NCI-H146 treated with DMSO at 0.1 percent for 48 hours (cell line): ENCODE measurements at regions not wholly inside any gene's neighbourhood (a gene's known extent, or its start where the extent isn't known, plus 50 kb on each side); places are given as distances from the start of the nearest gene placed in this dataset.
A peak's percentile ranks its signal among the peaks of the same experiment; 100 is the strongest.

Experiments used
- DNase-seq: peaks from one replicate; lab custom pipeline; 2025; ENCODE audit not compliant: unreplicated experiment; lab: John Stamatoyannopoulos, UW

DNA sequence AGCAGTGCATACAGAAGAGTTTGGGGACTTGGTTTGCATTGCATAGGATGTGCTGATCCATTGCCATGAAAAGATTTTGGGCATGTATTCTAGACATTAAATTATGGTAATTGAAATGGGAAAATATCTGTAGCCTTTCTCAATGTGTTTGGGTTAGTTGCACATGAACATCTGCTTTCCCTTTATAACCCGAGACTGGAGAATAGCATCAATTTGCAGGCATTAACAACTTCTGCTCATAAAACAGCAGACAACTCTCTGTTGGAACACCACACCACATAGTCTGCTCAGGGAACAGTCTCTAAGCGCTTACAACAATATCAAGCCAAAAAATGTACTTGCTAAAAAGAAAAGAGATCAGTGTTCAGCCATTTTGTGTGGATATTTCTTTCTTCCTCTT lies 1391.1 kb upstream of the LRRTM3 start:
- no peak for DNase-seq

DNA sequence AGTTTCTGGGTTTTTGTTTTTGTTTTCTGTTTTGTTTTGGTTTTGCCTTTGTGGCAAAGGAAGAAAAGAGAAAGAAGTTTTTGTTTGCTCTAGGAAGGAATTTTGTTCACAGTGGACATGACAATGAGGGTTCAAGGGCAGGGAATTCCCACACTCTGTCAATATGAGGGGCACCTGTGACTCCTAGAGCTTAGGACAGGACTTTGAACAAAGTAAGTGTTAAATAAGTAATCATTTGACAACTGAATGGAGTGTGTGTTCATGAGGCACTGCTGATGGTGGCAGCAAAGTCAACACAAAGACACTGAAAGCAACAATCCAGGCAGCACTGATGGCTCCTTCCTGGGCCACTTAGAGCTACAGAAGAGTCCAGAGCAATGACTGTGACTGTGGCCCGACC lies 1381.1 kb upstream of the LRRTM3 start:
- DNase-seq, result no peak

DNA sequence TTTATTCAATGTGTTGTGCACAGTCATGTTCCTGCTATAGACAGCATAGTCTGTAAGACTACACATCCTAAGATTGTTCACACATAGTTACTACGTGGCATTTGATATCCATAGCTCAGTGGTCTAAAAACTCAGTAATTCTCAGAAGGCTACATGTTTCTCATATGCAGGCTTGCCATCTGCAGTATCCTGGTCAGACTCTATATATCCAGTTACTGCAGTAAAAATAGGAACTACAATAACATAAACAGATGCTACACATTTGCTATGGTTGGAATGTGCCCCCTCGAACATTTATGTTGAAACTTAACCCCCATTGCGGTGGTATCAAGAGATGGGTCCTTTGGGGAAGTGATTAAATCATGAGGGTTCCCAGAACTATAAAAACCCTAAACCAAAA lies 1377.8 kb upstream of the LRRTM3 start:
- DNase-seq, result no peak

DNA sequence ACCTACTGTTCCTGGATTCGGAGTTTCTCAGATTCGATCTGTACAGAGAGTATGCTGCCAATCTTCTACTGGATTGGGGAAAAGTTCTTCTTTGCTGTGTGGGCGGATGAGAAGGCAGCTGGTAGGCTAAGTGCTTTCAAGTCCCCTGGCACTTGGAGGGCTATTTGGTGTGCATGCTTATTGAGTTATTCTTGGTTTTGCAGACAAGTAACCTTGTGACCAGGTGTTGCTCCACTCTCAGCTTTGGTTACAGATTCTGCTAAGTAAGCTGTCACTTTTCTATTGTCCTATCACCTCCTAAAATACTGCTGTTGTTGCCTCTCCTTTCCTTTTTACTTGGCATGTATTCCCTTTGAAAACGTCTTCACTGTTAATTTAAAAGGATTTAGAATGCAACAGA lies 1375.1 kb upstream of the LRRTM3 start:
- no peak for DNase-seq

DNA sequence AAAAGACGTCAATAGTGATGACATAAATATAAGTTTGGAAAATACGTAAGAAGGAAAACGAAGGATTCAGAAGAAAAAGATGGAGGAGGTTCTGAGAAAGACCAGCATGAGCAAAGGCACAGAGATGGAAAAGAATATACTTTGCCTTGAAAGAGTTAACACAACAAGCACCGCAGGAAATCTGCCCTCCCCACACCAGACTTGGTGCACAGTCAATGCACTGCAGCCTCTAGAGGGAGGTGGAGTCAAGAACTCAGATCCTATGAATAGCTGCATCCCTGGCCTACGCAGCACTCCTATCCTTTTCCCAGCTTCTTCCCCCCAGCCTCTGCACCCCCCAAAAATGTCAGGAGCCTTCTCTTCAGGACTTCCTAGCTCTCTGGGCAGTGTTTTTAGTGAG lies 1370.6 kb upstream of the LRRTM3 start:
- no peak for DNase-seq

DNA sequence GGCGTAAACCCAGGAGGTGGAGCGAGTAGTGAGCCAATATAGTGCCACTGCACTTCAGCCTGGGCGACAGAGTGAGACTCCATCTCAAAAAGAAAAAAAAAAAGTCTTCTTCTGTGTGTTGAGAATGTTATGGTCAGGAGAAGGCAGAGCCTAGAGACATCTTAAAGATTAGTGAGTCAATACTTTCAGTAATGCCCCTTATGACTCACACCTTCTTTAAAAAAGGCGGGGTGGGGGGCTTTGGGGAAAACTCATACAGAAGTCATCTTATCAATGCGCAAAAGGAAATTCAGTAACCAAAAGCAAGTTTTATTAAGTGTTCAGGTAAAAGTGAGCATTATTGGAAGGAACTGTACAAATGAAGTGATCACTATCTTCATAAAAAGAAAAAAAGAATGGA lies 1369.8 kb upstream of the LRRTM3 start:
- DNase-seq, result no peak

DNA sequence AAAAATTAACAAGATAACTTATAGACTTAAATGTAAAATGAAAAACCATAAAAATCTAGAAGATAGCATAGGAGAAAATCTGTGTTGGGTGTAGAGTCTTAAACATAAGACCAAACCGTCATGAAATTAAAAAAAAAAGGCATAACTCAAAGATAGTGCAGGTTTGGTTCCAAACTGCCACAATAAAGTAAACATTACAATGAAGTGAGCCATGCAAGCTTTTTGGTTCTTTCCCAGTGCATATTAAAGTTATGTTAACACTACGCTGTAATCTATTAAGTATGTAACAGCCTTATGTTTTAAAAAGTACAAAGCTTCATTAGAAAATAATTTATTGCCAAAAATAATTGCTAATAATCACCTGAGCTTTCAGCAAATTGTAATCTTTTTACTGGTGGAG lies 1366.5 kb upstream of the LRRTM3 start:
- DNase-seq, result no peak

DNA sequence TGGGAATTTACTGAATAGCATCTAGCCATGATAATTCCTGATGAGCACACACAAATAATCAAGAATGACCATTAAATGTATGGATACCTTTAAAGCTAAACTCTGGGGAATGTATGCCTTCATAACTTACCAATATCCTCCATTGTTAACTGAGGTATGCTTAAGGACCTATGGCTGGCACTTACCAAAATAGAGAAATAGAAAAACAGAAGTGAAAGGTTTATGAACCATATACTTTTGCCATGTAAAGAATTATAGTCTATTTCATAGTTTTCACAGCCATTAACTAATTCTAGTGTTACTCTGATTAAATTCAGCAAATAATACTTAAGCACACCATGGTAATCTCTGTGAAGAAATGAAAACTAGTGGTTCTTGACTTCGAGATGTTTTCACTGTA lies 1360.6 kb upstream of the LRRTM3 start:
- no peak for DNase-seq

DNA sequence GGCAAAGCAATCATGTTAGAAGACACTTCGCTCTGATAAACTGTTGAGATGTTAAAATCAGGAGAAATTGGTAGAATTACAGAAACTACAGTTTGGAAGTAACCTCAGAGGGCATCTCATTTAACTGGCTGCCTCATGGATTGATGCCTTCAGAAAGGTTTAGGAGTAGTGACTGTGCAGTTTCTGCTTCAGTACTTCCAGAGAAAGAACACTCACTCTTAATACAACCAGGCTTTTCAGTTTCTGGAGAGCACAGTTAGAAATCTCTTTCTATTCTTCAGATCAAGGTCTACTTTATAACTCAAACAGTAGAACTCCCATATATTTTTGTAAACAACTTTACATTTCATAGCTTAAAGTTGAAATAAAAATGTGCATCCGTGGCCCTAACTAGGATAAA lies 1358.9 kb upstream of the LRRTM3 start:
- DNase-seq, result no peak

DNA sequence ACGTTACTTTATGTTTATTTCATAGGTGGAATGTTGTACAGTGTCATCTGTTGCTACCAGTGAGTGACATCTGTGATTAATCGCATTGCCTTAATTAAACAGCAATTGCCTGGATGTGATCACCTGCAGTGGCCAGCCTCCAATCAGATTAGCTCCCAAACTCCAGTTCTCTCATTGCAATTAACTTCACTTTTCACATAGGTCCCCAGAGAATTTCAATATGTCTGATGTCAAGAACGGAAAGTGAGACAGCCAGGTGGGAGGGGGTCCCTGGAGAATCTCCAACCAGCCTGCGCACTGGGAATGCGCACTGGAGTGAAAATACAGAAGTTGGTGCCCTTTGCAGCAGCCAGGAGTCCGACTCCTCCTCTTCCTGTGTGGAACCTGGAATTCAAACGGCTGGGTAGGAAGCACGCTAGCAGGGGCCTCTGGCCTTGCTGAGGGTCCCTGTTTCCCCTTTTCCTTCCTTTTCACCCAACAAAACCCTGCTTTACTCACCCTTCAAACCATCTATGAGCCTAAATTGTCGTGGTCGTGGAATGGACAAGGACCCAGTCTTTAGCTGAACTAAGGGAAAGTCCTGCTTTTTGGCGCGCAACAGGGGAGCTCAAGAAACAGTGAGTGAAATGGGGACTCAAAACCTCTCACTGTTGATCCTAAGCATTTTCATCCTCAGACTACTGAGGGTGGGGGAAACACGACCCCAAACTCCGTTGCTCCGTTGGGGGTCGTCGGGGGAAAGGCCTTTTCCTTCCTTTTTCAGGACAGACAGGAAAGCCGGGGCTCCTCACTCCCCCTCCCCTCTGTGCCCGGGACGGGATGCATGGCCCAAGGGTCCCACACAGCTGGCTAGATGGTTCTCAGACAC lies 1355.5 kb upstream of the LRRTM3 start:
- DNase-seq, result peak; percentile 47

DNA sequence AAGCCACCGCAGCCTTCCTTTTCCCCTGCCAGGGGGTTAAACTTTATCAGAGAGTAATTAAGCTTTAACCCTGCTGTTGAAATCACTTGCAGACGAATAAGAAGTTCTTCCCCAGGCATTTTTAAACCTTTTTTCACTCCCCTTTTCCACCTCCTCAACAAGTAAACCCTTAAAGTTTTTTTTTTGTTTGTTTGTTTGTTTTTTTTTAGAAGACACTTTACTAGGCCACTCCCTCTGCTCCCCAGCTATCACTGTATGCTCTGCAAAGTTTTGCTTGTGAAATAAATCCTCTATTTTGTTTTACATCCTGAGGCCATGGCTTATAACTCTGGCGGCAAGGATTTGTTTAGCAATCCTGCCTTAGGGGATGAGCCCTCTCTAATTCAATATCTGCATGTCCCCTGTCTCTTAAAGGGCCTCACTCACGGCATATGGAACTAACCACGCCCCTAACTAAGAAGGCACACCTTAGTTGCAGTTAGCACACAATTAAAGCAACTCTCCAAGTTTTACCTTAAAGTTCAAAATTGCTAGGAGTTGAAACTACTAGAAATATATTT lies 1354.7 kb upstream of the LRRTM3 start:
- DNase-seq, result peak; percentile 5

DNA sequence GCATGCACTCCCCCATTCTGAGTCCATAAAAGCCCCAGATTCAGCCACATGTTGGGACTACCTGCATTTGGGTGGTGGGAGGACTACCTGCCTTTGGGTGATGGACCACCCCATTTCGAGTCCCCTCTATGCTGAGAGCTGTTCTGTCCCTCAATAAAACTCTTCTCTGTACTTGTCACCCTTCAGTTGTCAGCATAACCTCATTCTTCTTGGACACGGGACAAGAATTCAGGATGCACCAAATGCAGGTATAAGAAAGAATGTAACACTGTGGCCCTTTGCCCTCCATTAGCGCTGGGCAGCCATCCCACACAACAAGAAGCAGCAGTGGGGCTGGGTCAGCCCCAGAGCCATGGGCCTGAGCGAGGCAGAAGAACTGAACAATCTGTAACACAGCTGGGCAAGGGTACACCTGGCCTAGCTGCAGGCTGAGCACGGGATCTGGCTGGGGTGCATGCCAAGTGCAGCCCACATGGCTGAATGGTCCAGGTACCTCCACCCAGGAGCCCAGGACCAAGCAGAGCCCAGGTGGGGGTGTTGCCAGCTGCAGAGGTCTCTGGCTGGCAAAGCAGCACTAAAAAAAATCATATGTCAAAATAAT lies 1344.3 kb upstream of the LRRTM3 start:
- DNase-seq, result no peak

DNA sequence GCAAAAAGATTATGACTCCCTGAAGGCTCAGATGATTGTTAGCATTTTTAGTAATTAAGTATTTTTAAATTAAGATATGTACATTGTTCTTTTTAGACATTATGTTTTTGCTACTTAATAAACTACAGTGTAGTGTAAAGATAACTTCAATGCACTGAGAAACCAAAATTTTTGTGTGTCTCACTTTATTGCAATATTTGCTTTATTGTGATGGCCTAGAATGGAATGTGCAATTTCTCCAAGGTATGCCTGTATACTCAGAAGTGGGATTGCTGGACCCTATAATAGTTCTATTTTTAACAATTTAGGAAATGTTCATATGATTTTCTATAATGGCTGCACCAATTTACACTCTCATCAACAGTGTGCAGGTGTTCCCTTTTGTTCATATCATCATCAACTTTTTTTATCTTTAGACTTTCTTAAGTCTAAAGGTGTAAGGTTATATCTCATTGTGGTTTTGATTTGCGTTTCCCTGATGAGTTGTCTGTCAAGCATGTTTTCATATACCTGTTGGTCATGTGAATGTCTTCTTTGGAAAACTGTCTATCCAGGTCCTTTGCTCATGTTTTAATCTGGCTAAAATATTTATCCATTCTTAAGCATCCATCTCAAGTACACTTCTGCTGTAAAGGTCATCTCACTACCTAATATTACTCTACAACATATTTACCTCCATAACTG lies 1323.5 kb upstream of the LRRTM3 start:
- DNase-seq, result no peak

DNA sequence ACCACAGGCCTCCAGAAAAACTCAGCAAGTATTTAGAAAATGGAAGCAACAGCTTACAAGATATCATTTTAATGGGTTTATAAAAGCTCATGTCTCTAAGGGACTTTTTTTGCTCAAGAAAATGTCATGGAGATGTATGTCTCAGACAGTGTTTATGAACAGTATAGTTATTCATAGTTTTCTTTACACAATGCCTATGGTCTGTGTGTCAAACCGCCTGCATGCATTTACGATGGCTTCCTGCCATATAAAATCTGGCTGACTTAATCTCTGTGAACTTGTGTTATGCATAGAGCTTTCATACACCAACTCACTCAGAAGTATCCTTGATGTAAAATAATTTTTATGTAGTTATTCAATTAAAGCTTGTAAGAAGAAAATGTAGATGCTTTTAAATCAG lies 1314.2 kb upstream of the LRRTM3 start:
- DNase-seq, result no peak

DNA sequence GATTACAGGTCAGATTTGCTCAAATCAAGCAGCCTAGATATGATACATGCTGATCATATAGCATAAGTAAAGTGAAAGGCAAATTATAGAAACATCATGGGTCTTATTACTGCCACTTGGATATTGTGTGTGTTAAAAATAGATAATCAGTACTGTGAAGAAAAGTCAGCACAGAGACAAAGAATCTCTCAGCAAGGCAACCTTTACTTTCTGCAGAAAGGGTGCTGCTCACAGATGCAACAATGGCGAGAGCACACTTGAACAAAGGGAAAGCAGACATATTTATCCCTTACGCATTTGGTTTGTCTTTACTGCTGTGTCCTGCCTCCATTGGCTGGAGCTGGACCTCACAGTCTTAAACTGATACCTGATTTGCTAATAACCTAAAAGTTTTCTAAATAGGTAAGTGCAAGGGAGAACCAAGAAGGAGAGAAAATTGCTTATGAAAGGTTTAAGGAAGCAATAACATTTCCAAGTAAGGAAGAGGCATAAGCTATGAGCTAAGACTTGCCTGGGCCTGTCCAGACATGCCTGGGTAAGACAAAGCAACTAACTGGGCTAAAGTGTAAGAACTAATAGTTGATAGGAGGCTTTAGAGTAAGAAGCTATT lies 1310.8 kb upstream of the LRRTM3 start:
- DNase-seq, result no peak

DNA sequence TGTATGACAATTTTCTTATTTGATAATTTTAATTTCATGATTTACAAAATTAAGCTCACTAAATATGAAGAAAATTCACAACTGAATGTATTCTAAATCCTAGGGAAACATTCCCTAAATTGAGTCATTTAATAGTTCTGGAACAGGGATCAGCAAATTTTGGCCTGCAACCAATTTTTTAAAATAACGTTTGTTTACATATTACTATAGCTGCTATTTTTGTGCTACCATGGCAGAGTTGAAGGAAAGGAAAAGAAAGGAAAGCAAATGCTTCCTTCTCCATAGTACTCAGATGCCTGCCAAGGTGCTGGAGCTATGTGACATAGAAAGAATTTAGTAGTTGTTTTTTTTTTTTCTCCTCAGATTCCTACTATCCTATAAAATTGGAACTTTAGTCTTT lies 1307.7 kb upstream of the LRRTM3 start:
- no peak for DNase-seq

DNA sequence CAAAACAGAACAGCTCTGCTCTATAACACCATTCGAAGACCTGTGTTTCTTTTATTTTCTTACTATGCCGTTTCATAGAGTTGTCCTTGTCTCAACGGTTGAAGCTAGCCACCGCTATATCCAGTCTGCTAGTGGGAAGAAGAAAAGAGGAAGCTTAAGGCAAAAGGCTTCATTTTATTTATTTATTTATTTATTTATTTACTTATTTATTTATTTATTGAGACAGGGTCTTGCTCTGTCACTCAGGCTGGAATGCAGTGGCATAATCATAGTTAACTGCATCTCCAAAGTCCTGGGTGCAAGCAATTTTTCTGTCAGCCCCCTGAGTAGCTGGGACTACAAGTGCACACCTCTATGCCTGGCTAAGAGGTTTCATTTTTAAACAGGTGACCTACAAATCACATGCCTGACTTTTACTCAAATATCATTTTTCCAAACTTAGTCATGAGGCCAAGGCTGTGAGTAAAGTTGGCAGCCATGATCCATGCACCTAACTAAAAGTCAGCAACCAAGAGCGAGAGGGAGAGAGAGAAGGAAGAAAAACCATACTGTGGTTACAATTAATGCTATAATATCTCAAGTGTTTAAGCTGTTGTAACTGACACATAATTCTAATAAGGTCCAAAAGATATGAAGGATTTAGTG lies 1305.3 kb upstream of the LRRTM3 start:
- DNase-seq, result no peak

DNA sequence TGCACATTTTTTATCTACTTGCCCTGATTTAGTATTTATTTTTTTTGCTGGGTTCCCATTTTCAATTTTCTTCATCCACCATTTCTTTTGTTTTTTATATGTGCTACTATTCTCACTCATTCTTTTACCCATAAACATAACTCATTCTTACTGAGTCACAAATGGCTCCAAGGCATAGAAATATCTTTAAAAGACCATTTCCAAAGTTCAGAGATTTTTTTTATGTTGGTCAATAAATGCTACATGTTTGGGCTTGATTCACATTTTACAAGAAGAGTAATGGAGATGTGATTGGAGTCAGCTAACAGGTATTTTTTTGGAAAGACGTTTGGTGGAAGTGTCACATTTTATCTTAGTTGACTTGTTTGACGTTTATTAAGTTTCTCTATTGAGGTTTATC lies 1303.2 kb upstream of the LRRTM3 start:
- no peak for DNase-seq

DNA sequence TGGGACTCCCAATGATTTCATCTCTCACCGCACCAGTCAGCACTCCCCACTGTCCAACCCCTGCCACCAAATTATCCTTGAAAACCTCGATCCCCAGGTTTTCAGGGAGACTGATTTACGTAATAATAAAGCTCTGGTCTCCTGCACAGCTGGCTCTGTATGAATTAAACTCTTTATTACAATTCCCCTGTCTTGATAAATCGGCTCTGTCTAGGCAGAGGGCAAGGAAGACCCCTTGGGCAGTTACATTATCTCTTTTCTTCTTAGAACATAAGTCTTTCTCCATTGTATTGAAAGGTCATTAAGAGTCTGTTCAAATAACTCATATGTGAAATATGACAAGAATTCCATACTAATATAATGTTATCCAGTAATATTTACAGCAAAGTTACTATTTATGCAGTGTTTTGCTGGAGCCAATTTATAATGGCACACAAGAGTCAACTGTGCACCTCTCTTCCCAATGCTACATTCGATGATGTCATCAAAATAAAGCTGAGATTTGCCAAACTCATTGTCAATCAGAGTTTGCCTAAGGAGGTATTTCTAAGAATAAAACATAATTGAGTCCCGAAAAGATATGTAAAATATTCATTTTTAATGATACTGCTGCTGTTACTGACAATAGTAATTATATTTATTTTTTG lies 1297.2 kb upstream of the LRRTM3 start:
- no peak for DNase-seq

DNA sequence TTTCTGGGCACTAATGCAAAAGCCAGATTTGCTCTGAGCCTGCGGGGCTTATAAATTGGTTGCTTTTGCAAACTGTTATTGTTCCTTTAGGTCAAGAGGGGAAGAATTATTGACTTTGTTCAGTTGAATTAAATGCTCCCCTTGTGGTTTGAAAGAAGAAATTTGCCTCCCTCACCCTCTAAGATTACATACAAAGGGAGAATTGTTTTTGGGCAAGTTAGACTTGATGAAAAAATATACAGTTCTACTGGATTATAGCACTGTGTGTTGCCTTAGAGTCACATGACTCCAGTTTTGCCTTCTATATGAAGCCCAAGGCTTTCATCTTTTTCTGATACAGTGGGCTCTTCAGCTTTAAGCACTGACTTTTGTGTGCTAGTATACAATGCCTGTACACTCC lies 1265.8 kb upstream of the LRRTM3 start:
- DNase-seq, result no peak

DNA sequence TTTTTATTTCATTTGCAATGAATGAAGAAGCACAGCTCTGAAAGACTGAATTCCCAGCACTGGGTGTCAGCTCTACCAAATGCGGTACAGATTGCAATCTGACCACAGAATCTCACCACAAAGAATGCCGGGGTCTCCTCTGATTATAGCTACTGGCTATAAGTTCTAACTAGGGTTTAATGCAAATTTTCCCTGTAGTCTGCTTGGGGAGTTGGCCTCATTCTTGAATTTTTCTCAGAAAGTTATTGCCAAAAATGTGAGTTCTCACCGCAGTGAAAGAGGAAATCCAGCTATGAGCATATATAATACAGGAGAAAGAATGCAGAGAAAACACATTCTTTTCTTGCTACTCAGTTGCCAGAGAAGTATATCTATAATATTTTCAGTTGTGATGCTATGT lies 1255.7 kb upstream of the LRRTM3 start:
- DNase-seq, result no peak
